ENCODE measurements at regions not wholly inside any gene's neighbourhood (a gene's known extent, or its start where the extent isn't known, plus 50 kb on each side); places are given as distances from the start of the nearest gene placed in this dataset.

DNA sequence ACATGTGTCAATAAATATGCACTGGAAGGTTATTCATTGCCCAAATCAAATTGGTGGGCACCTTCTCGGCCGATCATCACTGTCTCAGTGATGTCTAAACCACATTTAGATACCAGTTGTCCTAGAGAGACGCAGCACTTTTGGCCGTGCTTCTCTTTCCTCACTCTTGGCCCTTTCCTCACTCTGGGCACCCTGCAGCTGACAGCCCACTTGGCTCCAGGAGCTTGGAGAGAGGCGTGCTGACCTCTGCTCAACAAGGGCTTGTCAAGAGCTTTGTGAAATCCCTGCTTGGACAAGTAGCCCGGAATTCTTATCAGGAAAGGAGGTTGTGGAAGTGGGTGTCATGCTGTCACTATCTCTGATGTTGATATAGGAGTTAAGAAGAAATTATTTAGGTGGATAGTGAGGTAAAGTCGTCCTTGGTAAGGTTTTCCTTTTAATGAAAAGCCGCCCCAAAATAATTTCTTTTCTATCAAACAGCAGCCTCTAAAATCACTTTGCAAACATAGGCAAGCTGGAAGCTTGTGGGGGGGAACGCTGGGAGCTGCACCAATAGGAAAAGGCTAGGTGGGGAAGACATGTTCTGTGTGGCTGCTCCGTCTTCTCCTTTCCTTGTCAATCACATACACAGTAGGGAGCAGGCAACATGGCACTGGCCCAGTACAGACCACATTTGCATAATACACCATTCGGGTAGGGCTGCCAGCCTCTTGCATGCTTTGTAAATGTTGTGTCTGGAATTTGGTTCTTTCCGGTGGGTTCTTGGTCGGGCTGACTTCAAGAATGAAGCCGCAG lies 126.8 kb upstream of the UBE3A start:
- POLR2A ChIA-PET, result interaction anchor here (0.5 kb wide), 1 partner anchor 20 kb away, joined by 3 read pairs; no protein-coding TSS in a partner anchor
- Histone ChIP-seq H3K79me2 (ENCODE audit: insufficient read depth, low read depth, low read length) (no peaks in the 10 kb centered on the region), H3K4me1 (ENCODE audit: insufficient read depth, low read length, poor library complexity, severe bottlenecking) (no peaks in the 10 kb centered on the region), H3K4me3 (ENCODE audit: low read depth, low read length, poor library complexity, severe bottlenecking) (no peak overlapping the region), H3K4me2 (ENCODE audit: low read length) (no peak overlapping the region), H2AFZ (ENCODE audit: low read length) (no peak overlapping the region), H3K36me3 (ENCODE audit: insufficient read depth, low read length) (no peaks in the 10 kb centered on the region), H3K9me2 (ENCODE audit: insufficient read depth, low read length) (no peaks in the 10 kb centered on the region), H3K9me3 (ENCODE audit: low read length) (no peaks in the 10 kb centered on the region), H4K20me1 (ENCODE audit: insufficient read depth, low read length) (no peaks in the 10 kb centered on the region), H3K27ac (ENCODE audit: low read depth, low read length, poor library complexity, severe bottlenecking) (no peak overlapping the region)
- DNase-seq (ENCODE audit: low spot score), result no peak
- no TSS peak for BruUV-seq (replicated peaks)
- intact Hi-C loops (cut with micrococcal nuclease; ENCODE audit: unreplicated experiment), result no loop called here
- TF ChIP-seq, protein P1, sequence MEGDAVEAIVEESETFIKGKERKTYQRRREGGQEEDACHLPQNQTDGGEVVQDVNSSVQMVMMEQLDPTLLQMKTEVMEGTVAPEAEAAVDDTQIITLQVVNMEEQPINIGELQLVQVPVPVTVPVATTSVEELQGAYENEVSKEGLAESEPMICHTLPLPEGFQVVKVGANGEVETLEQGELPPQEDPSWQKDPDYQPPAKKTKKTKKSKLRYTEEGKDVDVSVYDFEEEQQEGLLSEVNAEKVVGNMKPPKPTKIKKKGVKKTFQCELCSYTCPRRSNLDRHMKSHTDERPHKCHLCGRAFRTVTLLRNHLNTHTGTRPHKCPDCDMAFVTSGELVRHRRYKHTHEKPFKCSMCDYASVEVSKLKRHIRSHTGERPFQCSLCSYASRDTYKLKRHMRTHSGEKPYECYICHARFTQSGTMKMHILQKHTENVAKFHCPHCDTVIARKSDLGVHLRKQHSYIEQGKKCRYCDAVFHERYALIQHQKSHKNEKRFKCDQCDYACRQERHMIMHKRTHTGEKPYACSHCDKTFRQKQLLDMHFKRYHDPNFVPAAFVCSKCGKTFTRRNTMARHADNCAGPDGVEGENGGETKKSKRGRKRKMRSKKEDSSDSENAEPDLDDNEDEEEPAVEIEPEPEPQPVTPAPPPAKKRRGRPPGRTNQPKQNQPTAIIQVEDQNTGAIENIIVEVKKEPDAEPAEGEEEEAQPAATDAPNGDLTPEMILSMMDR (conservative IDR thresholded peaks at IDR 0.05; ENCODE audit: low read length), result no peak
- no peak for TF ChIP-seq EZH2phosphoT487 (IDR thresholded peaks at IDR 0.05; ENCODE audit: borderline replicate concordance, low read depth, low read length)
- CTCF ChIA-PET (ENCODE audit: unreplicated experiment), result no interaction called here

DNA sequence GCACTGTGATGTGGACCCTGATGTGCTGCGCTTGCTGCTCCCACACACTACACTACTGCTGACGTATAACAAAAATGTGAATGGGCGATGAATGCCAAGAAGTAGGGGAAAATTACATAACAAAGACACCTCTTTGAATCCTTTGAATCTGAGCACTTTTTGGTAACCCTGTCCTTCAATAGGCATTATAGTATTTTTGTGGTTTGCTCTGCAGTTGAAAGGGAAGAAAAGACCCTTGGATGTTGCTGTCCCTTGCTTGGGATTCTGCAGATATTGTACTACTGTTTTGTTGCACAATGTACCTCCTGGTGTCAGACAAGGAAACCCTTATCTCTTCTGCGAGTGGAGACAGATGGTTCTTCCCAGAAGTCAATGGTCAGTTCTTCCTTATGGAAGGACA lies 124.8 kb upstream of the UBE3A start:
- H4K20me1 ChIP-seq (ENCODE audit: insufficient read depth, low read length), result no peaks in the 10 kb centered on the region
- H3K4me1 ChIP-seq (ENCODE audit: insufficient read depth, low read length, poor library complexity, severe bottlenecking), result no peaks in the 10 kb centered on the region
- no peaks in the 10 kb centered on the region for H3K9me3 ChIP-seq (ENCODE audit: low read length)
- H3K27ac ChIP-seq (ENCODE audit: low read depth, low read length, poor library complexity, severe bottlenecking), result no peak overlapping the region
- H3K79me2 ChIP-seq (ENCODE audit: insufficient read depth, low read depth, low read length), result no peaks in the 10 kb centered on the region
- ChIA-PET POLR2A (no interaction called here), CTCF (ENCODE audit: unreplicated experiment) (no interaction called here)
- no peaks in the 10 kb centered on the region for H3K9me2 ChIP-seq (ENCODE audit: insufficient read depth, low read length)
- H3K4me3 ChIP-seq (ENCODE audit: low read depth, low read length, poor library complexity, severe bottlenecking), result no peak overlapping the region
- BruUV-seq (replicated peaks), result no TSS peak
- no peak for TF ChIP-seq EZH2phosphoT487 (IDR thresholded peaks at IDR 0.05; ENCODE audit: borderline replicate concordance, low read depth, low read length)
- TF ChIP-seq, protein P1 (conservative IDR thresholded peaks at IDR 0.05; ENCODE audit: low read length), result no peak
- intact Hi-C loops (cut with micrococcal nuclease; ENCODE audit: unreplicated experiment), result no loop called here
- no peak overlapping the region for H2AFZ ChIP-seq (ENCODE audit: low read length)
- no peaks in the 10 kb centered on the region for H3K36me3 ChIP-seq (ENCODE audit: insufficient read depth, low read length)
- no peak overlapping the region for H3K4me2 ChIP-seq (ENCODE audit: low read length)
- no peak for DNase-seq (ENCODE audit: low spot score)

DNA sequence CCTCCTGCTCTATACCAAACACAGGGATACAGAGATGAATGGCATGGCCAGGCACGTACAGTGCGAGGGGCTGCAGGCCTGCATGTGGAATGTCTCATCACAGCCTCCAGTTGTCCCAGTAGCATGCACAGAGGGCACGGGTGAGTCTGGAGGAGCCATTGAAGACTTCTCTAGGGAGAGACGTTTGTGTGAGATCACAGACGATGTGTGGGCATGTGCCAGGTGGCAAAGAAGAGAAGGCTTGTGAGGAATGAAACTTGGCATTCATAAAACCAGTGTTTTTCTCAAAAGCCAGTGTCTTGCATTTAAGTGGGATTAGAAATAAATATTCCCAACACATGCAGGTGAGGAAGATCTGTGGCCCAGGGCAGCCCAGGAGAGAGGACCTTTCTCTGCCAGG lies 119.1 kb upstream of the UBE3A start:
- Histone ChIP-seq H2AFZ (ENCODE audit: low read length) (no peak overlapping the region), H3K4me1 (ENCODE audit: insufficient read depth, low read length, poor library complexity, severe bottlenecking) (no peaks in the 10 kb centered on the region), H3K4me3 (ENCODE audit: low read depth, low read length, poor library complexity, severe bottlenecking) (no peak overlapping the region), H3K79me2 (ENCODE audit: insufficient read depth, low read depth, low read length) (no peaks in the 10 kb centered on the region), H3K9me2 (ENCODE audit: insufficient read depth, low read length) (no peaks in the 10 kb centered on the region), H4K20me1 (ENCODE audit: insufficient read depth, low read length) (no peaks in the 10 kb centered on the region), H3K36me3 (ENCODE audit: insufficient read depth, low read length) (no peaks in the 10 kb centered on the region), H3K27ac (ENCODE audit: low read depth, low read length, poor library complexity, severe bottlenecking) (no peak overlapping the region), H3K9me3 (ENCODE audit: low read length) (no peaks in the 10 kb centered on the region), H3K4me2 (ENCODE audit: low read length) (no peak overlapping the region)
- intact Hi-C loops (cut with micrococcal nuclease; ENCODE audit: unreplicated experiment), result no loop called here
- no peak for TF ChIP-seq EZH2phosphoT487 (IDR thresholded peaks at IDR 0.05; ENCODE audit: borderline replicate concordance, low read depth, low read length)
- TF ChIP-seq, protein P1 (conservative IDR thresholded peaks at IDR 0.05; ENCODE audit: low read length), result no peak
- DNase-seq (ENCODE audit: low spot score), result no peak
- BruUV-seq (replicated peaks), result no TSS peak
- POLR2A ChIA-PET, result no interaction called here
- CTCF ChIA-PET (ENCODE audit: unreplicated experiment), result no interaction called here

Data from OCI-LY7 (cell line).